Stimulated activated CD8-positive, alpha-beta memory T cell treated with anti-CD3 and anti-CD28 coated beads, Interleukin-4, amount 100 ng/mL, for 1 hour (primary cell): ENCODE measurements at regions not wholly inside any gene's neighbourhood (a gene's known extent, or its start where the extent isn't known, plus 50 kb on each side); places are given as distances from the start of the nearest gene placed in this dataset.
"Not testable (repeated sequence)": the region's sequence is repeated elsewhere in the genome, so short reads cannot be mapped to it uniquely, and the experiment has no call there.

ENCODE experiments used
- DNase-seq, 2 donors: peaks; one replicate each; pipeline ENCODE4 v3.0.0-alpha.2; 2020; ENCODE audit warnings: low read depth in 2 of 2, low spot score in 1 of 2

DNA sequence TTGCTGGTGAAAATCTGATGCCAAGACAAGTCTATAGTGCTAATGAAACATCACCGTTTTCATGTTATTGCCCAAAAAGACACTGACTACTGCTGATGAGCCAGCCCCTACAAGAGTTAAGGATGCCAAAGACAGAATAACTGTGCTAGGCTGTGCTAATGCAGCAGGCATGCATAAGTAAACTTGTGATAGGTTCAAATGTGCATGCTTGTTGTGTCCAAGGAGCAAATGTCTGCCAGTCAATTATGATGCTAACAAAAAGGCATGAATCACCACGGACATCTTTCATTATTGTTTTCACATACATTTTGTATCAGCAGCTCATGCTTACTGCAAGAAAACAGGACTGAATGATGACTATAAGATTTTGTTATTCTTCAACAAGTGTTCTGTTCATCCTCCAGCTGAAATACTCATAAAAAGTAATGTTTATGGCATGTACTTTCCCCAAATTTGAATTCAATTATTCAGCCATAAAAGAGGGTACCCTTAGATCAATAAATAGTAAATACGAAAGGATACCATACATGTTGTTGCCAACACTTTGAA lies 306.9 kb upstream of the ARSJ start:
- no peak for DNase-seq

DNA sequence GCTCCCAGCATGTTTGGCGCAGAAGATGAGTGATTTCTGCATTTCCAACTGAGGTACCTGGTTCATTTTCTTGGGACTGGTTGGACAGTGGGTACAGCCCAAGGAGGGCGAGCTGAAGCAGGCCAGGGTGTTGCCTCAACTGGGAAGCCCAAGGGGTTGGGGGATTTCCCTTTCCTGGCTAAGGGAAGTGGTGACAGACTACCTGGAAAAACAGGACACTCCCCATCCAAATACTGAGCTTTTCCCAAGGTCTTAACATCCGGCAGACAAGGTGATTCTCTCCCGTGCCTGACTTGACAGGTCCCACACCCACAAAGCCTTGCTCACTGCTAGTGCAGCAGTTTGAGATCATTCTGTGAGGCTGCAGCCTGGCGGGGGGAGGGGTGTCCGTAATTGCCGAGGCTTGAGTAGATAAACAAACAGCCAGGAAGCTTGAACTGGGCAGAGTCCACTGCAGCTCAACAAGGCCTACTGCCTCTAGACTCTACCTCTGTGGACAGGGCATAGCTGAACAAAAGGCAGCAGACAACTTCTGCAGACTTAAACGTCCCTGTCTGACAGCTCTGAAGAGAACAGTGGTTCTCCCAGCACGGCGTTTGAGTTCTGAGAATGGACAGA lies 307.7 kb upstream of the ARSJ start:
- DNase-seq: no peak

DNA sequence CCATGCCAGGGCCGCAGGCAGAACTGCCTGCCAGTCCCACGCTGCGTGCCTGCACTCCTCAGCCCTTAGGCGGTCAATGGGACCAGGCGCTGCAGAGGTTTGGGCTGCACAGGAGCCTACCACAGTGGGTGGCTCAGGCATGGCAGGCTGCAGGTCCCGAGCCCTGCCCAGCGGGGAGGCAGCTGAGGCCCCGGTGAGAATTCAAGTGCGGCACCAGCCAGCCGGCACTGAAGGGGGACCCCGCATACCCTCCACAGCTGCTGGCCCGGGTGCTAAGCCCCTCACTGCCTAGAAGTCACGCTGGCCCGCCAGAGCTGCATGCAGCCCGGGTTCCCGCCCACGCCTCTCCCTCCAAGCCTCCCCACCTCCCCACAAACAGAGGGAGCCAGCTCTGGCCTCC lies 302.5 kb upstream of the UGT8 start:
- no peak for DNase-seq

DNA sequence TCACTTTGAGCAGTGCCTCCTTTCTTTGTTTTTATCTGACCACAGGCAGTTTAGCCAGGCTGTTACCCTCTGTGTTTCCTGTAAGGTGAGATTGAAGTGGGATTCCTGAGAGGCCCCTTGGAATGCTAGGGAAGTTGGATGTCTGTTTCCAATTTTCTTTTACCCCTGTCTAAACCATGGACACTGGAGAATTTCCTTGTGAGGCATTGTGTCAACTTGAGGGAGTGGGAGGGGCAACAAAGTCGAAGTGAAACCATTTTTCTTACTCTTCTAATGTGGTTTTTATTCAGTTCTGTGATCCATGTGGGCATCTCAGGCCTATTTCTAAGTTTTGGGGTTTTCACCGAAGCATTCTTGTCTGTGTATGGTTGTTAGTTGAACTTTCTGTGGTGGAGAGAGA lies 296.1 kb upstream of the UGT8 start:
- no peak for DNase-seq

DNA sequence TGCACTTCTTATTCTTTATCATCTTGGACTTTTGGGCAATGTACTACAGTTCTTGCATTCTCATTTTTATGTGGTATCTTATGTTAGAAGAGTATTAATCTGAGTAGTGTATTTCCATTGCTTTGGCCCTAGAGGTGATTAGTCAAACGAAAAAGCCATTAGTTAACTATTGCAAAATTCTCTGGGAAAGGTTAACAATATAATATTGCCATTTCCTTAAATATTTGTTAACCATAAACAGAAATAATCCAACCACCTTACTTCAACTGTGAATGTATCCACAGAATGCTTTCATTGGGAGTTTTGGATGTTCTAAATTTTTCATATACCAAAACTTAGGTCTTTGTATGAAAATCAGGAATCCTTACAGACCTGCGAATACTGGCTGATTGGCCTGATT lies 294.6 kb upstream of the UGT8 start:
- no peak for DNase-seq

DNA sequence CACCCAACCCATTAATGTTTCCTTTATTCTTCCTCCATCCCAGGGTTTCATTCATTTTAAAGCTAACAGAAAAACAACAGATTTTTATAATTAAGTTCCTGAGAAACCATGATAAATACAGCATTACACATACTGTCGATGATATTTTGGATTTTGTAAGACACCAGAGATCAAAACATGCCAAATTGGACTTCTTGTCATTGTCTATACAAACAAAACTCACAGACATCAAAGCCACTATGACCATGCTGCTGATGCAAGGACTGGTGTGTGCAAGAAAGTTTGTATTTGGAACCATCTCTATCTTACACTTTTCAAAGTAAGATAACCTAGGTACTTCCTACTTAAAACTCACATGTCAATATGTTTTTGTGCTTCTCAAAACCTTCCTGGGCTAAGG lies 294.0 kb upstream of the UGT8 start:
- no peak for DNase-seq

DNA sequence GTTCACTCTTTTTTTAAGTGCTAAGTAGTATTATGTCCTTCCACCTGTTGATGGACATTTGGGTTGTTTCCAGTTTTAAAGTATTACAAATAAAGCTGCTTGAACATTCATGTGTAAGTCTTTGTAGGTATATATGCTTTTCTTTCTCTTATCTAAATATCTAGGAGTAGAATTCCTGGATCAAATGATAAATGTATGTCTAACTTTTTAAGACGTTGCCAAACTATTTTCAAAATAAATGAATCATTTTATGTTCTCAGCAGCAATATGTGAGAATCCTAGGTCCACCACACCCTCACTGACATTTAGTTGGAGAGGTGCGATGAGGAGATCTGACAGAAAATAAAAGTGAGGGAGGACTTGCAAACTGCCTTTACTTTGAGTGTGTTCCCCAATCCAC lies 291.7 kb upstream of the UGT8 start:
- no peak for DNase-seq

DNA sequence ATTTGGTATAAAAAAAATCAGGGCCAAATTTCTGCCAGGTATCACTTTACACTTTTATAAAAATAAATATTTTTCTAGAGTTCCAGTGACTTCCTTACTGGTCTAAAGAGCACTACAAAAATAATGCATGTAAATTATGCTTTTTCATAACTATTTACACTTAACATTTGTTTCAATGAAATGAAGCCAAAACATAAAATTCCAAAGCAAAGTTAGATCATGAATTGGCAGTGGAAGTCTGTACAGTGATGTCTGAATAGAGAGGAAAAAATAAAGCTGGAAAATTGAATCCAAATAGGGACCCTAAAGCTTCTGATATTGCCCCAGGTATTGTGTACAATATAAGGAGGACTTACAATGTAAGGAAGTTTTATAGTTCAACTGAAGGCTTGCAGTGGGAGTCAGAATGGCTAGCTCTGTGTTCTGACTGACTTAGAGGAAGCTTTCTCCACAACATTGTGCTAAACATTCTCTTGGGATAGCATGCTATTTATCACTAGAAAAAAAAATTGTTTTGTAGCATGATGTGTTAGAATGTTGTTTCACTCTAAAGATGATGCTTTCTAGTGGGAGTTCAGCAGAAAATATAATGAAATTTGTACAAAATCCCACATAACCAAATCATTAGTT lies 288.2 kb upstream of the UGT8 start:
- no peak for DNase-seq

DNA sequence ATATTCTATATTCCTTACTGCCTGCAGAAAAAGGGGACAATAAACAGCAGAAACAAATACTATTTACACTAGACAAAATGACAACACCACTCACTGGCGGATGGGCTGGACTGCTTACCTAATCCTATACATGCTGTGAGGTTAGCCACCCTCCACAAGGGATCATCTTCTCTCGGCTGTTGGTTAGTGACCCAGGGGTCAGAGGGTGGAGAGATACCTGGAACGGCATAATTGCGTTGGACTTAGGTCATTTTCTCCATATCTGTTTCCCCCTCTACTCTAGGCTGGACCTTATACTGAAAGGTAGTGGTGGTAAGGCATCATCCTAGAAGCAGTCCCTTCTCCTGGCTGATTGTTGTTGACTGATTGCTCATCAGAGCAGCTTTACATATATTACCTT lies 286.8 kb upstream of the UGT8 start:
- DNase-seq: no peak

DNA sequence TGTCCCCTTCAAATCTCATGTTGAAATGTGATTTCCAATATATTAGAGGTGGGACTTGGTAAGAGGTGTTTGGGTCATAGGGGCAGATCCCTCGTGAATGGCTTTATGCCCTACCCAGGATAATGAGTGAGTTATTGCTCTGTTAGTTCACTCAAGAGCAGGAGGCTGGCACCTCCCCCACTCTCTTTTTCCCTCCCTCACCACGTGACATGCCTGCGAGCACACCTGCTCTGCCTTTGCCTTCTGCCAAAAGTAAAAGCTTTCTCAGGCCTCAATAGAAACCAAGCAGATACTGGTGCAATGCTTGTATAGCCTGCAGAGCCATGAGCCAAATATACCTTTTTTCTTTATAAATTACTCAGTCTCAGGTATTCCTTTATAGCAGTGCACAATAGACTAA lies 286.3 kb upstream of the UGT8 start:
- DNase-seq: no peak

DNA sequence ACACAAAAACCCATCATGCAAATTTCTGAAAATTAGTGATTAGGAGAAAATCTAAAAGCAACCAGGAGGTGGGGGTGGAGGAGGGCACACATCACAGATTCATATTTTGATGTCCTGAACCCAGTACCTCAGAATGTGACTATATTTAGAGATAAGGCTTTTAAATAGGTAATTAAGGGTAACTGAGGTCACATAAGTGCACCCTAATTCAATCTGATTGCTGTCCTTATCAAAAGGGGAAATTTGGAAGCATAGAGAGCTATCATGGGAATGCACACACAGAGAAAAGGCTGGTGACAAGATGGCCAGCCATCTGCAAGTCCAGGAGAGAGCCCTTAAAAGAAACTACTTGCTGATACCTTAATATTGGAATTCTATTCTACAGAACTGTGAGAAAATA lies 281.8 kb upstream of the UGT8 start:
- DNase-seq: no peak

DNA sequence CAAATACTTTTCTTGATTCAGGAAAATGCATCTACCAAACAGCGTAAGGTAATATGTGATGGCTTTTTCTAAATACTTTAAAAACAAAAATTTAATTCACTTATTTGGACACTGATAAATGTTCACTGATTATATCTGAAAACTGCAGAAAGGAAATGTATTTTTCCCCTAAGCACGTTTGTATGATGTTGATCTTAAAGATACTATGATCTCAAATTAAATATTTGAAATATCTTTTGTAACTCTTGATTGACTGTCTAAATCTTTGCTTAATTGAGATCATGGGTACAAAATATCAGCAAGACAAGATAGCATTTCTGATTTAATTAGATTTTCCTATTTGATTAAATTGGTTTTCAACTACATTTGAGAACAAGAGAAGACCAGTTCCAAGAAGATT lies 281.0 kb upstream of the UGT8 start:
- DNase-seq: no peak

DNA sequence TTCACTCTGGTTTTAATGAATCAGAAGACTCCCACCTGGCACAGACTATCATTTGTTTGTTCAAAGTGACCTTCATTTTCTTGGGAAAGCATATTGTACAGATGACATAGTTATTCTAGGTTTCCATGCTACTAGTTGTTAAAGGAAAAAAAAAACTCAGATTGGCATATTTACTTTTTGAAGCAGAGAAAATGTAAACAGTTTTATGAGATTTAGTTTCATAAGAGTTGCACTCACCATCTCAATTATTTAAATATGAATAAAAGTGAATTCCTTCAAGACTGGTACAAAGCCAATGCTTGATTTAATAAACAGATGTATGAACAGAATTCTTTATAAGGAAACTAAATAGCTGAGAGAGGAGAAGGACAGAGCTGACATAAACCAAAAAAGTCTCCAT lies 280.3 kb upstream of the UGT8 start:
- no peak for DNase-seq

DNA sequence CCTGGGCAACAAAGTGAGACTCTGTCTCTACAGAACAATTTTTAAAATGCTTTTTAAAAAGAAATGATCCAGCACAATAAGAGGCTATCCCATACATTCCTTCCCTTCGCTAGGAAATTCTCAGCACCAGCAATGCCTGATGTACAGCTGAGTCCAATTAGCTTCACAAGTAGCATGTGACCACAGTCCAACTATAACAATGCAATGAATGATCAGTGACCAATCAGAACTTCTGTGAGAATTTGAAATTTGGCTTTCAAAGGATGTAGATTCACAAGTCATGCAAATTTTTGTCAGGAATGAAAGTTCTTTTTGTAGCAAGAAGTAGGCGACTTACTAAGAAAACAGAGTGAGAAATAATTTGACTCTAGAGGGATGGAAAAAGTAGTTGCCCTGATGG lies 278.5 kb upstream of the UGT8 start:
- DNase-seq: no peak

DNA sequence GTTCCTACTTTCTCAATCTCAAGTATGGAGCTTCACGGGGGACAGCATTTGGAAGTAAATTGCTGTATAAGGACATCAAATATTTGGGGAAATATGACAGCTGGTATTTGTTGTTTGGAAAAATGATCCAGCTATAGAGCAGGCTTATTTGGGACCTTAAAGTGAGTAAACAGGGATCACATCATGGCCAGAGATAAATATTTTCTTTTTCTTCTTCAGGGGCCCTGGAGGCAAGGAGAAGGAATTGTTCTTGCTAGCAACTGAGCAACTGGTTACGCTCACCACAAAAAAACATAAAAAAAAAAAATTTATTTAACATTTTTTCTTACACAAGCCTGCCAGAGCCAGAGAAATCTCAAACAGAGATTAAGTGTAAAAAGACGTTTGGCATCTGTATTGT lies 277.2 kb upstream of the UGT8 start:
- no peak for DNase-seq

DNA sequence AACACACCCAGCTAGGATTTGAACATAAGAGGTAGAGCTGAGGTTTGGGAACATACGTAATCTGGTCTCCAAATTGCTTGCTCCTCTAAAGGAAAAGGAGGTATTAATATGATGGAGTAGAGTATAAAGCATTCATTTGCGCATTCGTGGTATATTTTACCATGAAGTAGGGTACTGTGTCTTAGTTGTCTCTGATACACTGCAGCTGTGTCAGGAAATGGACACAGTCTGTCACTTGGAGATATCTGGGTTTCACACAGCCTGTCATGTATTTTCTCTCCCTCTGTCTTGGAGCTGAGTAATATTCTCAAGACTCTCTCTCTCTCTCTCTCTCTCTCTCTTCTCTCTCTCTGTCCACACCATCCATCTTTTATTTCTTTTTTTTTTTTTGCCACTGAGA lies 274.8 kb upstream of the UGT8 start:
- no peak for DNase-seq

DNA sequence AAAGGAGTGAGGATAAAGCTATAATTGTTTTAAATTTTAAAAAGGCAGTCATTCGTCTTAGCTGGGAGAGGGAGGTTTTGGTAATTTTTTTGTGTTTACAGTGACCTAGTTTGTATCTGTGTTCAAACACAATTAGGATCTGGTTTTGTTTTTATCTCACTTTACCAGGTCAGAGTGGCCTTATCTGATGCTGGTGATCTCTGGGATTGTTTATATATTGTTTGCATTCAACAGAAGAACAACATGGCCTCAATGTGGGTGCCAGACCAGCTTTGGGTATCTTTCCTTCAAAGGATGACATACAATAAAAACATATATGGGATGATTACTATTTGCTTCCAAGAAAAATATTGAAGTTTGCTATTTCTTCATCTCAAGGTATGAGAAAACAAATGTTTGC lies 272.2 kb upstream of the UGT8 start:
- DNase-seq: no peak

DNA sequence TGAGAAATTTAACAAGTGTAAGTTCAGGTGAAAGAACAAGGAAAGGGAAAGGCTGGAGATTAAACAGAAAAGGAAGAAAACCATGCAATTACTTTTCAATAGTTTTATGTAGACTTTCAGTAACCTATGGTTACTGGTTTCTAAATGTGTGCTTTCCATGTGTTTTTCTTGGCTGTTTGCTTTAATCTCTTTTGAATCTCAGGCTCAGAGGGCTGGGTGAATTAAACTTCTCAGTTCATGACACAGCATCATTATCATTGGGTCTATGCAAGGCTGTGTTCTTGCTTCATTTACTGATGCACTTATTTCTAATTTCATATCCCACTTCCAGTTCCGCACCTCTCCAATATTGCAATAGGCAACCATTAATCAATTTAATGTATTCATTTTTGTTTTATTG lies 266.5 kb upstream of the UGT8 start:
- no peak for DNase-seq

DNA sequence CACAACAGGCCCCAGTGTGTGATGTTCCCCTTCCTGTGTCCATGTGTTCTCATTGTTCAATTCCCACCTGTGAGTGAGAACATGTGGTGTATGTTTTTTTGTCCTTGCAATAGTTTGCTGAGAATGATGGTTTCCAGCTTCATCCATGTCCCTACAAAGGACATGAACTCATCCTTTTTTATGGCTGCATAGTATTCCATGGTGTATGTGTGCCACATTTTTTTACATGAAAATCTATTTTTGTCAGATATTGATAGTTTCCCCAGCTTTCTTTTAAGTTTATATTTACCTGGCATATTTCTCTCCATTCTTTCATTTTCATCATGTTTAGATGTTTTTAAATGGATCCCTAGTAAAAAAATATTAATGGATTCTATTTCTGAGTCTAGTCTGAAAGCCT lies 264.2 kb upstream of the UGT8 start:
- DNase-seq: not testable (repeated sequence)

DNA sequence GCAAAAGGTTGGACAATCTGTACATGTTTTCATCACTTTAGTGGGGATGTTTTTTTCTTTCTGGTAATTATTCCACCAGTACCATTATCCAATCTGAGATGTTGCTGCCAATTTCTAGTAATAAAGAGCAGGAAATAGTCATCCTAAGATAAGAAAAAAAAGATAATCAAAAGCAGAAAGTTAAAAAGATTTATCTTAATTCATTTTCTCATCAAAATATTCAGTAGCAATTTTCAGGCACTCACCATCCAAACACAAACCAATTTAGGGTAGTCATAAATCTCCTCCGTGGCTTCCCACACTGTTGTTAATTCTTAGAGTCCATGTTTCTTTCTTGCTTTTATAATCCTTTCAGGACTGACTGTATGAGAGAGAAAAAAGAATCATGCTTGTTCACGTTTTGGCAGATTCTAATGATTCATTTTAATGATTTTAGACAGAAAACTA lies 263.7 kb upstream of the UGT8 start:
- no peak for DNase-seq

DNA sequence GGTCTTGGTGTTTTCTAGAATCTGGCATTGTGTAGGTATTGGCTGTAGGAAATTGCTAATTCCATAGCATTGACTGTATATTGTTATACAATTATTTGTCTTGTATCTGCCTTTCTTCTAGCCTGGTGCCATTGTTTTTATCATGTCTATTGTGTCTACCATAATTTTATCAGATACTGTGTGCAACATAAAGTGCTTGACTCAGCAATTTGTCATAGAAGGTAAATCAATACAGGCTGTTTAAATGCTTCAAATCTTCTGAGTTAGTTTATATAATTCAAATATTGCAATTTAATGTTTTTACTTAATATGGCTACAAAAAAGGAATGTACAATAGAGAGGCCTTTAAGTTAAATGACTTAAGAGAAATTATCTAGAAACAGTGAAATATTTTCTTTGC lies 263.3 kb upstream of the UGT8 start:
- DNase-seq: no peak

DNA sequence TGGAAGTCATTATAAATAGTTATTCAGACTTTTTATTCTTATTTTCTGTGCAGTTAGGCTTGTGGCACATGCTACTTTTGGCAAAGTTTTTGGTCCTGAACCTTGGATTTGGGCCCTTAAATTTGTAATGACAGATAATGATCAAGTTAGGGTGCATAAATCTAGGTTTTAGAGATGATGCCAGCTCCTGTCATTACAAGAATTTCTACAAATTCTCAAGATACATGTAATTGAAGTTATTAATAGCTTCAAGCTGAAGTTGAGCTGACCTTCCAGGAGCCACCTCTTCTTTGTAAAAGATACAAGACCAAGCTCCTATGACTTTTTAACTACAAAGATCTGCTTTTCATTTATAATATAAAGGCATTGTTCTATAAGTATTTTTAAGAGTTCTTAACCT lies 255.6 kb upstream of the UGT8 start:
- DNase-seq: no peak

DNA sequence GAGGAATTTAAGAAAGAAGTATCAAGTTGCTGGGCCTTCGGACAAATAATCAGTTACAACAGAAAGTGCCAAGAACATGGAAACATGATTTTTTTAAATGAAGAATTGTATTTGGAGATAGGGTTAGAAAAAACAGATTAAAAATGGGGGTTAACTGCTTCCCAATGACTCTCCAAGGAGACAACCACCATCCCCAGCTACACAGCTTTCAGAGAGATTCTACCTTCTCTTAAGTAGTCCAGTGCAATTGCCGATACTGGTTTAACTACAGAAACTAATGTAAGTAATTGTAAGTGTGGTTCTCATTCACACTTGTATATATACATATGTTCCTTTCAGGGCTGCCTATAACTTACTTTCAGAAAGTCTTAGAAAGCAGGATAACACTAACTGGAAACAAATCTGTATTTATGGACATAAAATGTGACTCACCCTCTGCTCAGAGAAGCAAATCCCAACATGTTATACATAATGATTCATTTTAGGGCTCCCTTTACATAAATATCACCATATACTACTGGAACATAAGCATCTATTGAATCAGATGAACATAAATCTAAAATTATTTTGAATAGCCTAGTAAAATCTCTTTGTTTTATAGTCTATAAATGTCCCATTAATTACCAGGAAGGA lies 248.9 kb upstream of the UGT8 start:
- DNase-seq: no peak
